K562 (cell line): ENCODE measurements at regions not wholly inside any gene's neighbourhood (a gene's known extent, or its start where the extent isn't known, plus 50 kb on each side); places are given as distances from the start of the nearest gene placed in this dataset.

ENCODE experiments used
- ATAC-seq: fragments of 200-7000 bp; cut with Tn5 transposase; 3 replicates; pipeline ENCODE4 v1.9.1; 2020; ENCODE audit warnings: moderate library complexity
- BruUV-seq: library from RNA; stranded (reverse); fragments of 400-500 nt; replicated peaks from 2 replicates; lab custom pipeline; 2021; lab: Mats Ljungman, UMichigan
- CTCF ChIA-PET: fragments of 300-600 bp; formaldehyde crosslinking; extraction: SDS; loops from one replicate; lab custom pipeline; 2021; ENCODE audit warnings: low intra/inter-chr PET ratio; lab: Yijun Ruan, JAX
- POLR2A ChIA-PET: fragments of 300-600, 350-650 bp; sonication (Branson Sonifier 250); formaldehyde crosslinking; extraction: SDS; loops from one replicate; lab custom pipeline; 2021; ENCODE audit warnings: antibody characterized with exemption, inconsistent platforms; lab: Yijun Ruan, JAX
- DNase-seq, 4 experiments: peaks; one replicate each; pipeline versions ENCODE4 v3.0.0 to v3.0.0-alpha.2; 2011 to 2018; ENCODE audit warnings: low spot score in 3 of 4, mixed read lengths in 3 of 4; ENCODE audit errors: extremely low read depth in 1 of 4
- FAIRE-seq: peaks from 2 replicates; lab custom pipeline; 2011; peaks lifted over from hg19 to GRCh38; lab: Jason Lieb, UNC
- H2AFZ ChIP-seq: 2 replicates; pipeline ENCODE4 v1.6.0; 2011; ENCODE audit warnings: low read depth, low read length, control low read depth, inconsistent platforms
- H3K27ac ChIP-seq: fragments of 200-600 bp; 3 replicates; pipeline ENCODE4 v1.8.0; 2011; ENCODE audit warnings: low read depth, mild to moderate bottlenecking, control low read depth, inconsistent platforms, low read length, moderate library complexity, mixed read lengths; ENCODE audit errors: extremely low read depth
- H3K27me3 ChIP-seq, 2 experiments: fragments of 300-600 bp in 1 of 2; 2 replicates in 1 of 2; 3 replicates in 1 of 2; pipeline versions ENCODE4 v1.6.0 to v1.8.0; 2011; ENCODE audit warnings: inconsistent platforms in 2 of 2, low read length in 2 of 2, mild to moderate bottlenecking in 1 of 2, mixed read lengths in 1 of 2, moderate library complexity in 1 of 2; ENCODE audit not compliant: control insufficient read depth in 2 of 2, insufficient read depth in 2 of 2
- H3K36me3 ChIP-seq: fragments of 300-600 bp; 3 replicates; pipeline ENCODE4 v1.8.0; 2011; ENCODE audit warnings: mild to moderate bottlenecking, low read length, inconsistent platforms; ENCODE audit not compliant: control insufficient read depth, insufficient read depth
- H3K4me1 ChIP-seq, 2 experiments: fragments of 200-600 bp in 1 of 2; replicated peaks in 1 of 2; 2 replicates in 1 of 2; 3 replicates in 1 of 2; pipeline versions ENCODE4 v1.5.1 to v1.8.0; 2011; ENCODE audit warnings: inconsistent platforms in 2 of 2, low read length in 2 of 2, mild to moderate bottlenecking in 1 of 2, mixed read lengths in 1 of 2, moderate library complexity in 1 of 2; ENCODE audit not compliant: control insufficient read depth in 2 of 2, insufficient read depth in 2 of 2
- H3K4me2 ChIP-seq: 2 replicates; pipeline ENCODE4 v1.6.1; 2011; ENCODE audit warnings: low read length, control low read depth, inconsistent platforms, mixed read lengths; ENCODE audit not compliant: insufficient read depth
- H3K4me3 ChIP-seq: fragments of 200-600 bp; sonication (generic), shearing (Covaris generic); 2 replicates; pipeline ENCODE4 v1.5.1; 2016; ENCODE audit warnings: control low read depth, inconsistent platforms
- H3K79me2 ChIP-seq: fragments of 200-600 bp; 3 replicates; pipeline ENCODE4 v1.8.0; 2011; ENCODE audit warnings: low read length, inconsistent platforms; ENCODE audit not compliant: control insufficient read depth, insufficient read depth
- H3K9ac ChIP-seq, 2 experiments: 2 replicates each; pipeline versions ENCODE4 v1.6.0 to v1.6.1; 2011; ENCODE audit warnings: low read depth in 2 of 2, low read length in 2 of 2, control low read depth in 1 of 2, inconsistent platforms in 1 of 2, mild to moderate bottlenecking in 1 of 2, mixed read lengths in 1 of 2; ENCODE audit not compliant: insufficient read depth in 1 of 2
- H3K9me1 ChIP-seq: one replicate; pipeline ENCODE4 v1.6.0; 2011; ENCODE audit warnings: inconsistent platforms, mild to moderate bottlenecking, low read length, moderate library complexity; ENCODE audit not compliant: control insufficient read depth, insufficient read depth
- H3K9me3 ChIP-seq: replicated peaks from 2 replicates; pipeline ENCODE4 v1.5.1; 2011; ENCODE audit warnings: low read depth, low read length, inconsistent platforms; ENCODE audit not compliant: control insufficient read depth, insufficient read depth
- H4K20me1 ChIP-seq: replicated peaks from 2 replicates; pipeline ENCODE4 v1.6.1; 2011; ENCODE audit warnings: low read length, inconsistent platforms, mixed read lengths; ENCODE audit not compliant: control insufficient read depth, insufficient read depth
- ARID2 ChIP-seq: fragments of 450-650 bp; IDR thresholded peaks from 2 replicates; pipeline ENCODE4 v1.6.1; 2017; ENCODE audit warnings: antibody characterized with exemption, mild to moderate bottlenecking
- CBX2 ChIP-seq: fragments of 200-600 bp; sonication (generic); IDR thresholded peaks from one replicate; pipeline ENCODE4 v1.6.1; 2012; ENCODE audit warnings: mild to moderate bottlenecking, low read length, inconsistent platforms; ENCODE audit not compliant: insufficient read depth, poor library complexity, severe bottlenecking
- CREB1 ChIP-seq, 2 experiments: sonication (generic) in 1 of 2; formaldehyde crosslinking in 1 of 2; IDR thresholded peaks; 2 replicates each; pipeline versions ENCODE4 v1.6.1 to v1.8.0; 2012 to 2022; ENCODE audit warnings: inconsistent platforms in 1 of 2, mild to moderate bottlenecking in 1 of 2, missing genetic modification reagents in 1 of 2, moderate library complexity in 1 of 2
- EZH2 ChIP-seq: IDR thresholded peaks from 2 replicates; pipeline ENCODE4 v1.6.1; 2012; ENCODE audit warnings: low read depth, mild to moderate bottlenecking, inconsistent platforms, low read length, borderline replicate concordance
- FOXA3 ChIP-seq, 2 experiments: fragments of 450-650 bp in 1 of 2; sonication (generic) in 1 of 2; formaldehyde crosslinking; IDR thresholded peaks in 1 of 2; conservative IDR thresholded peaks in 1 of 2; 2 replicates each; pipeline versions ENCODE4 v1.4.0 to v1.8.0; 2020 to 2022; ENCODE audit warnings: mild to moderate bottlenecking in 2 of 2, missing genetic modification reagents in 1 of 2
- GABPB2 ChIP-seq: fragments of 250-450 bp; sonication (Bioruptor Pico); conservative IDR thresholded peaks from 2 replicates; pipeline ENCODE4 v1.5.1; 2021; ENCODE audit warnings: mild to moderate bottlenecking
- JUNB ChIP-seq: fragments of 450-650 bp; formaldehyde crosslinking; conservative IDR thresholded peaks from 2 replicates; pipeline ENCODE4 v1.4.0; 2020; ENCODE audit warnings: mild to moderate bottlenecking
- MTA3 ChIP-seq: fragments of 450-650 bp; formaldehyde crosslinking; IDR thresholded peaks from 2 replicates; pipeline ENCODE4 v1.6.1; 2017; ENCODE audit warnings: mild to moderate bottlenecking, borderline replicate concordance
- PHF20 ChIP-seq: fragments of 450-650 bp; IDR thresholded peaks from 2 replicates; pipeline ENCODE4 v1.6.1; 2018; ENCODE audit not compliant: partially characterized antibody
- SRSF7 ChIP-seq: fragments of 200-400 bp; formaldehyde crosslinking; optimal IDR thresholded peaks from 2 replicates; pipeline ENCODE3; 2017; ENCODE audit warnings: mild to moderate bottlenecking, low read depth, low read length
- STAT6 ChIP-seq: sonication (generic); formaldehyde crosslinking; IDR thresholded peaks from 2 replicates; pipeline ENCODE4 v1.8.1; 2023; ENCODE audit warnings: mild to moderate bottlenecking, missing genetic modification reagents
- XRCC5 ChIP-seq: fragments of 200-400 bp; formaldehyde crosslinking; IDR thresholded peaks from 2 replicates; pipeline ENCODE4 v1.6.1; 2017; ENCODE audit warnings: low read depth, mild to moderate bottlenecking, low read length
- ZNF507 ChIP-seq: conservative IDR thresholded peaks from 2 replicates; pipeline ENCODE4 v1.6.1; 2017; ENCODE audit warnings: missing genetic modification characterization, missing compliant biosample characterization
- ZNF740 ChIP-seq, 3 experiments: fragments of 200-800 bp in 1 of 3; sonication (Bioruptor generic) in 1 of 3; sonication (generic) in 1 of 3; formaldehyde crosslinking in 1 of 3; IDR thresholded peaks; 2 replicates each; pipeline versions ENCODE4 v1.6.1 to v1.8.0; 2016 to 2022; ENCODE audit warnings: mild to moderate bottlenecking in 2 of 3, missing compliant biosample characterization in 2 of 3, missing genetic modification characterization in 2 of 3, missing genetic modification reagents in 1 of 3
- ZNF764 ChIP-seq: fragments of 250-450 bp; sonication (Bioruptor Pico); IDR thresholded peaks from 2 replicates; pipeline ENCODE4 v1.4.0; 2020; ENCODE audit warnings: low read depth, mild to moderate bottlenecking, moderate library complexity
- WGBS: fragments of 100-300 bp; shearing (Covaris generic); methylation state at CpG from one replicate; pipeline ENCODE4 v1.1.6; 2016; ENCODE audit warnings: low coverage, mixed read lengths; ENCODE audit not compliant: insufficient coverage; ENCODE audit errors: missing lambda C conversion rate; 5-methylcytosine and 5-hydroxymethylcytosine counted together
- in situ Hi-C: fragments of 300-500 bp; cut with MboI; formaldehyde crosslinking; loops from 4 replicates; pipeline ENCODE4 v1.15.0; 2018; ENCODE audit warnings: inconsistent platforms, mixed read lengths
- intact Hi-C: fragments of 100-400 bp; cut with micrococcal nuclease; formaldehyde crosslinking; loops from 2 replicates; pipeline ENCODE4 v1.14.2; 2022
- TF ChIP-seq, protein P1 (sequence below): fragments of 450-650 bp; IDR thresholded peaks from 2 replicates; pipeline ENCODE4 v1.6.1; 2016; ENCODE audit warnings: mild to moderate bottlenecking

DNA sequence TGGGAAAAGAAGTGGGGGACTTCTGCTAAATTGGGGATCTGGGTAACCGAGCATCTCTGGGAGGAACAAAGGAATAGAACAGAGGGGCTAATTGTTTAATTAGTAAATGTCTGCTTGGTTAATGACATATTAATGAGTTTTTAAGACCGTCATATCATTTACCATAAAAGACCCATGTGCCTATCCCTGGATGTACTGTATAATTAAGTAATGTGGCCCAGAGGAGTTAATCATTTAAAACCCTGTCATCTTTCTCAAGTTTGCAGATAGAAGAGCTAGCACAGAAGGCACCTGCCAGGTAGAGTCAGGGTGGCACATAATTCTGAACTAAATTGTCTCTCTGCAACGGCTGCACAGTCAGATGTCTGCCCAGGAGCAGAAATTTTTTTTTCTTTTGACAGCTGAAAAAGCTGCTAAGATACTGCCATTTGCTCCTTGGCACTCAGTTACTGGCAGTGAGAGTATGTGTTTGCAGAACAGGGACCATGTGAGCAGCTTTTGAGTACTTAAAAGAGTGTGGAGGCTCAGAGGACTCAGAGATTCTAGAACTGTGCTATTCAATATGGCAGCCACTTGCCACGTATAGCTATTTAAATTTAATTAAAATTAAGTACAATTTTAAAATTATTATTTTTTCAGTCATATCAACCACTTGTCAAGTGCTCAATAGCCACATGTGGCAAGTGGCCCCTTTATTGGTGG is 202.7 kb upstream of the SLC35B3 start:
- Histone ChIP-seq H3K36me3 (no peaks in the 10 kb centered on the region), H3K4me3 (no peak overlapping the region), H3K9me1 (no peaks in the 10 kb centered on the region), H3K4me1 (no peaks in the 10 kb centered on the region), H3K4me2 (no peak overlapping the region), H3K27me3 (no peaks in the 10 kb centered on the region), H3K27ac (no peak overlapping the region), H3K9me3 (0 out of 2 replicates have a peak, but pooled peaks cover 2% of the 10 kb centered on the region), H4K20me1 (no peaks in the 10 kb centered on the region), H3K79me2 (no peaks in the 10 kb centered on the region), H2AFZ (no peak overlapping the region), H3K9ac (no peak overlapping the region)
- CTCF ChIA-PET = no interaction called here
- TF ChIP-seq JUNB (CRISPR knock-in tag) (no peak), CREB1 (IDR thresholded peaks at IDR 0.05) (no peak), CREB1 (CRISPR knock-in tag; IDR thresholded peaks at IDR 0.05) (no peak), STAT6 (CRISPR knock-in tag) (no peak), ARID2 (no peak), MTA3 (no peak), GABPB2 (no peak), ZNF507 (tag) (no peak), SRSF7 (no peak), ZNF764 (CRISPR knock-in tag) (no peak), CBX2 (no peak), PHF20 (no peak), XRCC5 (no peak), FOXA3 (CRISPR knock-in tag; conservative IDR thresholded peaks at IDR 0.05 in 1 of 2, IDR thresholded peaks at IDR 0.05 in 1 of 2) (no peak), ZNF740 (CRISPR knock-in tag; IDR thresholded peaks at IDR 0.05) (no peak), ZNF740 (tag; IDR thresholded peaks at IDR 0.05) (no peak), EZH2 (no peak)
- TF ChIP-seq, protein P1, sequence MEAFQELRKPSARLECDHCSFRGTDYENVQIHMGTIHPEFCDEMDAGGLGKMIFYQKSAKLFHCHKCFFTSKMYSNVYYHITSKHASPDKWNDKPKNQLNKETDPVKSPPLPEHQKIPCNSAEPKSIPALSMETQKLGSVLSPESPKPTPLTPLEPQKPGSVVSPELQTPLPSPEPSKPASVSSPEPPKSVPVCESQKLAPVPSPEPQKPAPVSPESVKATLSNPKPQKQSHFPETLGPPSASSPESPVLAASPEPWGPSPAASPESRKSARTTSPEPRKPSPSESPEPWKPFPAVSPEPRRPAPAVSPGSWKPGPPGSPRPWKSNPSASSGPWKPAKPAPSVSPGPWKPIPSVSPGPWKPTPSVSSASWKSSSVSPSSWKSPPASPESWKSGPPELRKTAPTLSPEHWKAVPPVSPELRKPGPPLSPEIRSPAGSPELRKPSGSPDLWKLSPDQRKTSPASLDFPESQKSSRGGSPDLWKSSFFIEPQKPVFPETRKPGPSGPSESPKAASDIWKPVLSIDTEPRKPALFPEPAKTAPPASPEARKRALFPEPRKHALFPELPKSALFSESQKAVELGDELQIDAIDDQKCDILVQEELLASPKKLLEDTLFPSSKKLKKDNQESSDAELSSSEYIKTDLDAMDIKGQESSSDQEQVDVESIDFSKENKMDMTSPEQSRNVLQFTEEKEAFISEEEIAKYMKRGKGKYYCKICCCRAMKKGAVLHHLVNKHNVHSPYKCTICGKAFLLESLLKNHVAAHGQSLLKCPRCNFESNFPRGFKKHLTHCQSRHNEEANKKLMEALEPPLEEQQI = no peak
- no peak for ATAC-seq
- no TSS peak for BruUV-seq
- 0% methylated on average over 4 of the region's 4 CpGs for WGBS
- in situ Hi-C loops = no loop called here
- intact Hi-C loops = no loop called here
- POLR2A ChIA-PET = no interaction called here
- FAIRE-seq = no peak
- no peak for DNase-seq
